GM12878 (cell line): ENCODE measurements at regions not wholly inside any gene's neighbourhood (a gene's known extent, or its start where the extent isn't known, plus 50 kb on each side); places are given as distances from the start of the nearest gene placed in this dataset.

Experiments
- ATAC-seq: fragments of 200-7000 bp; cut with Tn5 transposase; 3 replicates; pipeline ENCODE4 v1.9.1; 2020; ENCODE audit warnings: mild to moderate bottlenecking, moderate library complexity
- BruUV-seq: library from RNA; stranded (reverse); fragments of 400-500 nt; replicated peaks from 2 replicates; lab custom pipeline; 2021; lab: Mats Ljungman, UMichigan
- CTCF ChIA-PET: fragments of 300-600 bp; sonication (Branson Sonifier 250); formaldehyde crosslinking; extraction: SDS; loops from one replicate; lab custom pipeline; 2021; ENCODE audit warnings: inconsistent platforms; lab: Yijun Ruan, JAX
- POLR2A ChIA-PET: fragments of 350-600 bp; formaldehyde crosslinking; extraction: SDS; loops from one replicate; lab custom pipeline; 2021; ENCODE audit warnings: inconsistent platforms; lab: Charles Lee
- RAD21 ChIA-PET: fragments of 300-600 bp; sonication (Branson Sonifier 250); formaldehyde crosslinking; loops from one replicate; lab custom pipeline; 2023; ENCODE audit warnings: antibody characterized with exemption; ENCODE audit not compliant: unreplicated experiment; lab: Charles Lee
- SMC1A ChIA-PET: fragments of 300-600 bp; sonication (Branson Sonifier 250); formaldehyde crosslinking; loops from one replicate; lab custom pipeline; 2023; ENCODE audit not compliant: unreplicated experiment, uncharacterized antibody; lab: Charles Lee
- DNase-seq: peaks from one replicate; pipeline ENCODE4 v3.0.0-alpha.2; 2011; ENCODE audit warnings: low read depth, low spot score
- FAIRE-seq: peaks from 3 replicates; lab custom pipeline; 2011; peaks lifted over from hg19 to GRCh38; lab: Jason Lieb, UNC
- H2AFZ ChIP-seq: 2 replicates; pipeline ENCODE4 v1.6.0; 2011; ENCODE audit warnings: low read depth, low read length, control low read depth; ENCODE audit not compliant: control insufficient read depth
- H3K27ac ChIP-seq: 2 replicates; pipeline ENCODE4 v1.5.1; 2011; ENCODE audit warnings: control low read depth; ENCODE audit not compliant: control insufficient read depth, insufficient read depth
- H3K27me3 ChIP-seq, 2 experiments: replicated peaks in 1 of 2; 2 replicates each; pipeline versions ENCODE4 v1.6.0 to v1.6.1; 2011; ENCODE audit warnings: low read length in 1 of 2; ENCODE audit not compliant: control insufficient read depth in 2 of 2, insufficient read depth in 2 of 2
- H3K36me3 ChIP-seq, 2 experiments: 2 replicates each; pipeline ENCODE4 v1.5.1; 2011; ENCODE audit warnings: low read length in 1 of 2; ENCODE audit not compliant: control insufficient read depth in 2 of 2, insufficient read depth in 2 of 2
- H3K4me1 ChIP-seq: 2 replicates; pipeline ENCODE4 v1.6.1; 2011; ENCODE audit warnings: mild to moderate bottlenecking, low read length, moderate library complexity, mixed read lengths; ENCODE audit not compliant: control insufficient read depth, insufficient read depth
- H3K4me2 ChIP-seq: 2 replicates; pipeline ENCODE4 v1.6.0; 2011; ENCODE audit warnings: control low read depth; ENCODE audit not compliant: control insufficient read depth, insufficient read depth
- H3K4me3 ChIP-seq: fragments of 200-600 bp; sonication (generic); 2 replicates; pipeline ENCODE4 v1.5.1; 2016
- H3K79me2 ChIP-seq: 2 replicates; pipeline ENCODE4 v1.6.0; 2011; ENCODE audit warnings: low read length; ENCODE audit not compliant: control insufficient read depth, insufficient read depth
- H3K9ac ChIP-seq: 2 replicates; pipeline ENCODE4 v1.8.0; 2011; ENCODE audit warnings: low read length, control low read depth, mixed read lengths; ENCODE audit not compliant: control insufficient read depth, insufficient read depth
- H3K9me3 ChIP-seq: replicated peaks from 3 replicates; pipeline ENCODE4 v1.5.1; 2011; ENCODE audit warnings: mild to moderate bottlenecking, low read length; ENCODE audit not compliant: control insufficient read depth, insufficient read depth
- H4K20me1 ChIP-seq: 2 replicates; pipeline ENCODE4 v1.6.0; 2011; ENCODE audit not compliant: control insufficient read depth, insufficient read depth
- ATF7 ChIP-seq: fragments of 450-650 bp; IDR thresholded peaks from 2 replicates; pipeline ENCODE4 v1.6.1; 2016; ENCODE audit warnings: low read depth, mild to moderate bottlenecking
- BACH1 ChIP-seq: fragments of 450-650 bp; IDR thresholded peaks from 2 replicates; pipeline ENCODE4 v1.6.1; 2017; ENCODE audit warnings: mild to moderate bottlenecking, borderline replicate concordance
- CBFB ChIP-seq: IDR thresholded peaks from 2 replicates; pipeline ENCODE4 v1.6.1; 2016; ENCODE audit warnings: antibody characterized with exemption, low read depth
- CUX1 ChIP-seq: IDR thresholded peaks from 2 replicates; pipeline ENCODE4 v1.6.1; 2012; ENCODE audit warnings: improper control_type of control experiment, low read depth, low read length; ENCODE audit not compliant: insufficient replicate concordance
- EGR1 ChIP-seq, 2 experiments: IDR thresholded peaks; 1 replicate in 1 of 2; 2 replicates in 1 of 2; pipeline ENCODE4 v1.6.1; 2011 to 2012; ENCODE audit warnings: low read depth in 2 of 2, low read length in 2 of 2, borderline replicate concordance in 1 of 2, mild to moderate bottlenecking in 1 of 2, moderate library complexity in 1 of 2
- IRF3 ChIP-seq: fragments of 450-650 bp; IDR thresholded peaks from 2 replicates; pipeline ENCODE4 v1.6.1; 2014; ENCODE audit warnings: mild to moderate bottlenecking
- JUNB ChIP-seq: IDR thresholded peaks from 2 replicates; pipeline ENCODE4 v1.6.1; 2016; ENCODE audit warnings: antibody characterized with exemption, mild to moderate bottlenecking
- KDM1A ChIP-seq: fragments of 200-600 bp; sonication (generic); IDR thresholded peaks from 2 replicates; pipeline ENCODE4 v1.6.1; 2016; ENCODE audit warnings: borderline replicate concordance
- NFYA ChIP-seq: IDR thresholded peaks from 2 replicates; pipeline ENCODE4 v1.6.1; 2011; ENCODE audit warnings: low read depth, mild to moderate bottlenecking, low read length, improper control_type of control experiment, borderline replicate concordance
- SREBF1 ChIP-seq: IDR thresholded peaks from 2 replicates; pipeline ENCODE4 v1.6.1; 2012; ENCODE audit warnings: mild to moderate bottlenecking, low read length
- SREBF2 ChIP-seq: IDR thresholded peaks from 2 replicates; pipeline ENCODE4 v1.6.1; 2012; ENCODE audit warnings: mild to moderate bottlenecking, low read length
- STAT1 ChIP-seq: fragments of 450-650 bp; conservative IDR thresholded peaks from 2 replicates; pipeline ENCODE4 v1.6.1; 2014; ENCODE audit warnings: antibody characterized with exemption, mild to moderate bottlenecking
- ZBED1 ChIP-seq: IDR thresholded peaks from 2 replicates; pipeline ENCODE4 v1.6.1; 2016; ENCODE audit warnings: borderline replicate concordance
- WGBS: methylation state at CpG from one replicate; pipeline ENCODE4 v1.1.6; 2016; ENCODE audit warnings: low lambda C conversion rate; ENCODE audit not compliant: insufficient replicate concordance, insufficient coverage; ENCODE audit errors: missing lambda C conversion rate; 5-methylcytosine and 5-hydroxymethylcytosine counted together
- in situ Hi-C: fragments of 300-500 bp; cut with MboI; formaldehyde crosslinking; loops from 9 replicates; pipeline ENCODE4 v1.14.3; 2018; ENCODE audit warnings: mixed read lengths
- intact Hi-C: fragments of 100-400 bp; cut with micrococcal nuclease; formaldehyde crosslinking; loops from one replicate; pipeline ENCODE4 v1.14.2; 2022; ENCODE audit not compliant: unreplicated experiment
- TF ChIP-seq, protein P1 (sequence below): fragments of 450-650 bp; IDR thresholded peaks from 2 replicates; pipeline ENCODE4 v1.6.1; 2018; ENCODE audit warnings: borderline replicate concordance, mild to moderate bottlenecking; ENCODE audit not compliant: partially characterized antibody

DNA sequence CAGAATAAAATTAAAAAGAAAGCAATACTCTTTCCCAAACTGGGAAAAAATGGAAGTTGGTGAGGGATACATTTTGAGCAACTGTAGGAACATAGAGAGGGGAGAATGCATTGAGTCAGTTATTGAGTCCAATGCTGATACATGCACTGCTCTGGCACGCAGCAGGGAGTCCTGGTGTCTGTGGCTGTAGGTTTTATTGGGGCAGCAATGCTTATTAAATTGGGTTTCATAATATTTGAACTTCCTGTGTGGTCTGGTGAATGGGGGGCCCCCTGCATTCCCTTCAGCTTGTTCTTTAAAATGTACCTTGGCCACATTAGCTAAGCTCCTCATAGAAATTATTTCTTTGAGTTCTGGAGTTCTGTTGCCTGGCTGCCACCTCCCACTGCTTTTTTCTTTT, 125.2 kb upstream of the ELAC2 start:
- no peaks in the 10 kb centered on the region for H3K27me3 ChIP-seq
- no peak for ATAC-seq
- FAIRE-seq: no peak
- in situ Hi-C loops: no loop called here
- no peaks in the 10 kb centered on the region; the same call in 2 of the 3 replicates for H3K9me3 ChIP-seq
- no peaks in the 10 kb centered on the region for H3K79me2 ChIP-seq
- no peak overlapping the region for H3K4me3 ChIP-seq
- BruUV-seq: no TSS peak
- H3K4me1 ChIP-seq: no peaks in the 10 kb centered on the region
- 0% methylated on average over 1 of the region's 1 CpG for WGBS
- ChIA-PET RAD21 (no interaction called here), CTCF (interaction anchor here (0.6 kb wide), 1 partner anchor 21 kb away, joined by 3 read pairs; no protein-coding TSS in a partner anchor), SMC1A (no interaction called here), POLR2A (no interaction called here)
- intact Hi-C loops: loop anchor here (10.0 kb wide), 1 partner anchor 58 kb away; no protein-coding TSS in a partner anchor
- no peak overlapping the region for H3K9ac ChIP-seq
- no peak overlapping the region for H3K4me2 ChIP-seq
- H3K36me3 ChIP-seq: no peaks in the 10 kb centered on the region
- H4K20me1 ChIP-seq: no peaks in the 10 kb centered on the region
- DNase-seq: no peak
- no peak overlapping the region for H3K27ac ChIP-seq
- no peak overlapping the region for H2AFZ ChIP-seq
- no peak for TF ChIP-seq JUNB
- TF ChIP-seq, protein P1, sequence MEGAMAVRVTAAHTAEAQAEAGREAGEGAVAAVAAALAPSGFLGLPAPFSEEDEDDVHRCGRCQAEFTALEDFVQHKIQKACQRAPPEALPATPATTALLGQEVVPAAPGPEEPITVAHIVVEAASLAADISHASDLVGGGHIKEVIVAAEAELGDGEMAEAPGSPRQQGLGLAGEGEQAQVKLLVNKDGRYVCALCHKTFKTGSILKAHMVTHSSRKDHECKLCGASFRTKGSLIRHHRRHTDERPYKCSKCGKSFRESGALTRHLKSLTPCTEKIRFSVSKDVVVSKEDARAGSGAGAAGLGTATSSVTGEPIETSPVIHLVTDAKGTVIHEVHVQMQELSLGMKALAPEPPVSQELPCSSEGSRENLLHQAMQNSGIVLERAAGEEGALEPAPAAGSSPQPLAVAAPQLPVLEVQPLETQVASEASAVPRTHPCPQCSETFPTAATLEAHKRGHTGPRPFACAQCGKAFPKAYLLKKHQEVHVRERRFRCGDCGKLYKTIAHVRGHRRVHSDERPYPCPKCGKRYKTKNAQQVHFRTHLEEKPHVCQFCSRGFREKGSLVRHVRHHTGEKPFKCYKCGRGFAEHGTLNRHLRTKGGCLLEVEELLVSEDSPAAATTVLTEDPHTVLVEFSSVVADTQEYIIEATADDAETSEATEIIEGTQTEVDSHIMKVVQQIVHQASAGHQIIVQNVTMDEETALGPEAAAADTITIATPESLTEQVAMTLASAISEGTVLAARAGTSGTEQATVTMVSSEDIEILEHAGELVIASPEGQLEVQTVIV: no peak
- no peak for TF ChIP-seq STAT1
- no peak for TF ChIP-seq KDM1A
- no peak for TF ChIP-seq ATF7
- no peak for TF ChIP-seq BACH1
- TF ChIP-seq NFYA: no peak
- TF ChIP-seq CUX1: no peak
- TF ChIP-seq IRF3: no peak
- no peak for TF ChIP-seq EGR1 (IDR thresholded peaks at IDR 0.05; ENCODE audit: borderline replicate concordance in 1 of 2, low read depth in 2 of 2, low read length in 2 of 2)
- TF ChIP-seq CBFB: no peak
- TF ChIP-seq SREBF2: no peak
- TF ChIP-seq ZBED1: no peak
- no peak for TF ChIP-seq SREBF1
